H9 (cell line): ENCODE measurements at regions not wholly inside any gene's neighbourhood (a gene's known extent, or its start where the extent isn't known, plus 50 kb on each side); places are given as distances from the start of the nearest gene placed in this dataset.
A peak's percentile ranks its signal among the peaks of the same experiment; 100 is the strongest.

ENCODE experiments used
- DNase-seq: peaks from one replicate; pipeline ENCODE4 v3.0.0-alpha.2; 2017
- H2AFZ ChIP-seq: one replicate; pipeline ENCODE4 v1.6.1; 2013; ENCODE audit warnings: mild to moderate bottlenecking, low read length, control low read depth, moderate library complexity
- H2AK5ac ChIP-seq: 2 replicates; pipeline ENCODE4 v1.6.1; 2013; ENCODE audit warnings: low read length, control low read depth, mixed read lengths; ENCODE audit not compliant: insufficient read length
- H2BK120ac ChIP-seq: one replicate; pipeline ENCODE4 v1.6.1; 2013; ENCODE audit warnings: low read depth, mild to moderate bottlenecking, low read length, control low read depth, inconsistent platforms; ENCODE audit not compliant: poor library complexity, severe bottlenecking
- H2BK12ac ChIP-seq: 2 replicates; pipeline ENCODE4 v1.6.1; 2013; ENCODE audit warnings: low read length, control low read depth, mixed read lengths, low read depth; ENCODE audit not compliant: insufficient read length
- H2BK15ac ChIP-seq: 2 replicates; pipeline ENCODE4 v1.6.1; 2013; ENCODE audit warnings: low read depth, low read length, control low read depth
- H2BK20ac ChIP-seq: one replicate; pipeline ENCODE4 v1.6.1; 2013; ENCODE audit warnings: low read depth, mild to moderate bottlenecking, low read length, control low read depth, inconsistent platforms; ENCODE audit not compliant: poor library complexity, severe bottlenecking
- H2BK5ac ChIP-seq: 2 replicates; pipeline ENCODE4 v1.6.1; 2013; ENCODE audit warnings: low read length, control low read depth, mixed read lengths; ENCODE audit not compliant: insufficient read length
- H3K14ac ChIP-seq: 2 replicates; pipeline ENCODE4 v1.6.1; 2013; ENCODE audit warnings: low read length, control low read depth; ENCODE audit not compliant: insufficient read depth
- H3K18ac ChIP-seq: 2 replicates; pipeline ENCODE4 v1.6.1; 2013; ENCODE audit warnings: low read depth, mild to moderate bottlenecking, mixed read lengths, low read length, control low read depth; ENCODE audit not compliant: insufficient read length
- H3K23ac ChIP-seq: 2 replicates; pipeline ENCODE4 v1.6.1; 2013; ENCODE audit warnings: low read length, control low read depth, mixed read lengths, low read depth; ENCODE audit not compliant: insufficient read length
- H3K23me2 ChIP-seq: 2 replicates; pipeline ENCODE4 v1.6.1; 2013; ENCODE audit warnings: low read depth, mild to moderate bottlenecking, mixed read lengths, low read length, control low read depth; ENCODE audit not compliant: insufficient read length, poor library complexity, severe bottlenecking
- H3K27ac ChIP-seq: 2 replicates; pipeline ENCODE4 v1.5.1; 2013; ENCODE audit warnings: low read length, control low read depth, mixed read lengths, low read depth; ENCODE audit not compliant: insufficient read length
- H3K27me3 ChIP-seq: 2 replicates; pipeline ENCODE4 v1.6.1; 2013; ENCODE audit warnings: low read length, control low read depth, inconsistent platforms; ENCODE audit not compliant: insufficient read depth
- H3K4ac ChIP-seq: 2 replicates; pipeline ENCODE4 v1.6.1; 2013; ENCODE audit warnings: low read depth, mild to moderate bottlenecking, control low read depth, inconsistent platforms, low read length, moderate library complexity
- H3K4me1 ChIP-seq: 2 replicates; pipeline ENCODE4 v1.6.1; 2013; ENCODE audit warnings: low read length, control low read depth, inconsistent platforms; ENCODE audit not compliant: insufficient read depth
- H3K4me2 ChIP-seq: 2 replicates; pipeline ENCODE4 v1.6.1; 2013; ENCODE audit warnings: low read length, control low read depth, mixed read lengths; ENCODE audit not compliant: insufficient read length, insufficient read depth
- H3K56ac ChIP-seq: 2 replicates; pipeline ENCODE4 v1.6.1; 2013; ENCODE audit warnings: low read depth, mild to moderate bottlenecking, mixed read lengths, low read length, control low read depth; ENCODE audit not compliant: insufficient read length
- H3K79me1 ChIP-seq: 2 replicates; pipeline ENCODE4 v1.6.1; 2013; ENCODE audit warnings: low read depth, mild to moderate bottlenecking, moderate library complexity, low read length, control low read depth, inconsistent platforms; ENCODE audit not compliant: insufficient read depth, poor library complexity, severe bottlenecking
- H3K79me2 ChIP-seq: 2 replicates; pipeline ENCODE4 v1.6.1; 2013; ENCODE audit warnings: low read length, control low read depth, inconsistent platforms; ENCODE audit not compliant: insufficient read depth
- H3K9ac ChIP-seq: 2 replicates; pipeline ENCODE4 v1.6.1; 2013; ENCODE audit warnings: low read length, control low read depth, mixed read lengths; ENCODE audit not compliant: insufficient read length; ENCODE audit errors: extremely low read depth
- H3K9me3 ChIP-seq: one replicate; pipeline ENCODE4 v1.6.1; 2013; ENCODE audit warnings: low read depth, low read length, inconsistent platforms; ENCODE audit not compliant: control insufficient read depth
- H3T11ph ChIP-seq: one replicate; pipeline ENCODE4 v1.6.1; 2013; ENCODE audit warnings: mild to moderate bottlenecking, low read length, control low read depth, inconsistent platforms
- H4K20me1 ChIP-seq: one replicate; pipeline ENCODE4 v1.6.1; 2013; ENCODE audit not compliant: control insufficient read depth, insufficient read length, insufficient read depth
- H4K5ac ChIP-seq: 2 replicates; pipeline ENCODE4 v1.6.1; 2013; ENCODE audit warnings: low read depth, mild to moderate bottlenecking, mixed read lengths, low read length, control low read depth; ENCODE audit not compliant: insufficient read length
- H4K8ac ChIP-seq: replicated peaks from 2 replicates; pipeline ENCODE4 v1.6.1; 2013; ENCODE audit warnings: low read length, control low read depth, mixed read lengths, low read depth; ENCODE audit not compliant: insufficient read length
- H4K91ac ChIP-seq: 2 replicates; pipeline ENCODE4 v1.6.1; 2013; ENCODE audit warnings: low read depth, mild to moderate bottlenecking, moderate library complexity, mixed read lengths, low read length, control low read depth; ENCODE audit not compliant: insufficient read length
- H3K27ac Mint-ChIP-seq, 3 experiments: 2 replicates in 2 of 3; 3 replicates in 1 of 3; pipeline ENCODE4 v1.8.0; 2020 to 2021; ENCODE audit warnings: mixed read lengths in 3 of 3, mild to moderate bottlenecking in 1 of 3, moderate library complexity in 1 of 3
- H3K27me3 Mint-ChIP-seq: 2 replicates; pipeline ENCODE4 v1.8.0; 2021; ENCODE audit warnings: low read depth, mild to moderate bottlenecking, moderate library complexity, mixed read lengths
- H3K36me3 Mint-ChIP-seq, 3 experiments: 2 replicates in 2 of 3; 3 replicates in 1 of 3; pipeline ENCODE4 v1.8.0; 2020 to 2021; ENCODE audit warnings: low read depth in 3 of 3, mixed read lengths in 3 of 3; ENCODE audit not compliant: insufficient read depth in 1 of 3
- H3K4me1 Mint-ChIP-seq, 2 experiments: 2 replicates each; pipeline ENCODE4 v1.8.0; 2020; ENCODE audit warnings: mixed read lengths in 2 of 2
- H3K4me3 Mint-ChIP-seq, 2 experiments: 2 replicates in 1 of 2; 3 replicates in 1 of 2; pipeline ENCODE4 v1.8.0; 2020 to 2021; ENCODE audit warnings: mild to moderate bottlenecking in 2 of 2, mixed read lengths in 2 of 2, moderate library complexity in 1 of 2
- H3K9me3 Mint-ChIP-seq, 2 experiments: 2 replicates in 1 of 2; 3 replicates in 1 of 2; pipeline ENCODE4 v1.8.0; 2020; ENCODE audit warnings: mild to moderate bottlenecking in 2 of 2, mixed read lengths in 2 of 2, moderate library complexity in 1 of 2
- WGBS: extraction: QIAGEN DNeasy Blood & Tissue Kit; methylation state at CpG from one replicate; pipeline ENCODE4 v1.1.7; 2013; ENCODE audit warnings: missing lambda C conversion rate, low lambda C conversion rate, mixed read lengths; ENCODE audit not compliant: insufficient read length; ENCODE audit errors: extremely low coverage; 5-methylcytosine and 5-hydroxymethylcytosine counted together
- TF ChIP-seq, protein P1 (sequence below): fragments of 200-600 bp; sonication (generic); conservative IDR thresholded peaks from 3 replicates; pipeline ENCODE4 v1.8.0; 2021; ENCODE audit warnings: antibody characterized with exemption, mild to moderate bottlenecking

DNA sequence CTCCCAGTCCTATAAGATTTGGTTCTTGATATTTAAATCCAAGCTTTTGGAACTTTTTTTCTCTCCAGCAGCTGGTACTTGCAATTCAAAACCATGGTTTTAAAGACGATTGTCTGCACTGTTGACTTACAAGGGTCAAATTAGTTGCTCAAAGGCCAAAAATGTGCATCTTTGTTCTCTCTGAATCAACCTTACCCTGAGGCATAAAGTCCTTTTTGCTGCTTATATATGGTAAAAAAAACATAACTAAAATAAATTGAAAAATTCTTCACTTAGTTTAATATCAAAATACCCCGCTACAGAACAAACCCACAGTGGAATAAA lies 592.7 kb downstream of the XIRP2 start:
- Histone ChIP-seq H3K4me2 (no peak overlapping the region), H3K23me2 (no peaks in the 10 kb centered on the region), H3K9ac (no peak overlapping the region), H3K4ac (no peak overlapping the region), H3K56ac (no peak overlapping the region), H2AK5ac (no peak overlapping the region), H2BK5ac (no peak overlapping the region), H4K8ac (no peak overlapping the region), H3K27me3 (no peaks in the 10 kb centered on the region), H3K4me1 (peaks cover 13% of the 10 kb centered on the region), H3K27ac (peak overlapping the region; percentile 21), H2BK20ac (no peak overlapping the region), H3K23ac (no peak overlapping the region), H2BK120ac (peak overlapping the region; percentile 36), H4K20me1 (no peaks in the 10 kb centered on the region), H2BK12ac (no peak overlapping the region), H3K9me3 (no peaks in the 10 kb centered on the region), H3K18ac (no peak overlapping the region), H4K5ac (no peak overlapping the region), H3T11ph (no peak overlapping the region), H2AFZ (no peak overlapping the region), H3K14ac (no peak overlapping the region), H4K91ac (no peak overlapping the region), H2BK15ac (no peak overlapping the region), H3K79me2 (no peaks in the 10 kb centered on the region), H3K79me1 (no peaks in the 10 kb centered on the region)
- TF ChIP-seq, protein P1, sequence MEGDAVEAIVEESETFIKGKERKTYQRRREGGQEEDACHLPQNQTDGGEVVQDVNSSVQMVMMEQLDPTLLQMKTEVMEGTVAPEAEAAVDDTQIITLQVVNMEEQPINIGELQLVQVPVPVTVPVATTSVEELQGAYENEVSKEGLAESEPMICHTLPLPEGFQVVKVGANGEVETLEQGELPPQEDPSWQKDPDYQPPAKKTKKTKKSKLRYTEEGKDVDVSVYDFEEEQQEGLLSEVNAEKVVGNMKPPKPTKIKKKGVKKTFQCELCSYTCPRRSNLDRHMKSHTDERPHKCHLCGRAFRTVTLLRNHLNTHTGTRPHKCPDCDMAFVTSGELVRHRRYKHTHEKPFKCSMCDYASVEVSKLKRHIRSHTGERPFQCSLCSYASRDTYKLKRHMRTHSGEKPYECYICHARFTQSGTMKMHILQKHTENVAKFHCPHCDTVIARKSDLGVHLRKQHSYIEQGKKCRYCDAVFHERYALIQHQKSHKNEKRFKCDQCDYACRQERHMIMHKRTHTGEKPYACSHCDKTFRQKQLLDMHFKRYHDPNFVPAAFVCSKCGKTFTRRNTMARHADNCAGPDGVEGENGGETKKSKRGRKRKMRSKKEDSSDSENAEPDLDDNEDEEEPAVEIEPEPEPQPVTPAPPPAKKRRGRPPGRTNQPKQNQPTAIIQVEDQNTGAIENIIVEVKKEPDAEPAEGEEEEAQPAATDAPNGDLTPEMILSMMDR, result no peak
- peak overlapping the region; percentile 34 to 94 (median 91); a peak in 4 of 7 replicates for H3K27ac Mint-ChIP-seq
- peaks cover 38 to 44% of the 10 kb centered on the region in 2 experiments for H3K4me1 Mint-ChIP-seq
- H3K27me3 Mint-ChIP-seq, result no peaks in the 10 kb centered on the region
- WGBS, result no CpG with 5 or more reads among the region's 2 CpGs
- H3K4me3 Mint-ChIP-seq, result no peak overlapping the region
- no peaks in the 10 kb centered on the region for H3K9me3 Mint-ChIP-seq
- no peak for DNase-seq
- H3K36me3 Mint-ChIP-seq, result peaks cover 0 to 2% (median 0%) of the 10 kb centered on the region in 3 experiments; a peak in 3 of 7 replicates
